ENCODE measurements at regions not wholly inside any gene's neighbourhood (a gene's known extent, or its start where the extent isn't known, plus 50 kb on each side); places are given as distances from the start of the nearest gene placed in this dataset.

DNA sequence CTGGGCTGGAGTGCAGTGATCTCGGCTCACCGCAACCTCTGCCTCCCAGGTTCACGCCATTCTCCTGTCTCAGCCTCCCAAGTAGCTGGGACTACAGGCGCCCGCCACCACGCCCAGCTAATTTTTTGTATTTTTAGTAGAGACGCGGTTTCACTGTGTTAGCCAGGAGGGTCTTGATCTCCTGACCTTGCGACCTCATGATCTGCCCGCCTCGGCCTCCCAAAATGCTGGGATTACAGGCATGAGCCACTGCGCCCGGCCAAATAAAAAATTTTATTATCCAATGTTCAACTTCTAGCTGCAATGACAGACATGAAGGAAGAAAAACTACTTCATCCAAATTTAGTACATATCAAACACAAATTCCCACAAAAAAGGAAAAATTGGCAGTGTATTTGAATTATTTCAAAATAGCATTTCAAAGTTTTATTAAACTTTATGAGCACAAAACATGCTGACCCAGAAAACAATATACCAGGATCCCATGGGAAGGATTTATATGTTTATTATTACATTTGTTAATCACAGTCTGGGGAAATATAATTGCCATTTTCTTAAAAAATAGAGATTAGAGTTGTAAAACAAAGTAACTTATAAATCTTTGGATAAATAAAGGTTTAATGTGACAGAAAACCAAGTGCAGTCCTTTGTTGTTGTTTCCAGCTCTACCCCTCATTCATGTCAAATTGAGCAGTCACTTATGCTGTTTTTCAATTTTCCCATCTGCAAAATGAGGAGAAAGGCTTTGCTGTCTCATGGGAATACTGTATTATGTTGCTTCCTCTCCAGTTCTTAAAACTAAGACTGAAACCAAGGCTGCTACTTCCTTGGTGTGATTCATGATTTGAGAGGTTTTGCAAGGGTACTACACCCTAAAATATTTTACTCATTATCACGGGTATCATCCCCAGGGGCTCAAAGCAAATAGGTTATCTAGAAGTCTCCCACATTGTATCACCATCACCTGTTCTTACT lies 155.2 kb upstream of the AVPR1A start:
- intact Hi-C loops (cut with micrococcal nuclease) = no loop called here
- ATAC-seq (ENCODE audit: low read depth) (no peak), DNase-seq (no peak)
- Histone ChIP-seq H3K4me1 (ENCODE audit: control insufficient read depth, insufficient read depth, low read length) (no peaks in the 10 kb centered on the region), H2AK5ac (ENCODE audit: low read depth, low read length) (no peak overlapping the region), H2BK120ac (ENCODE audit: low read depth, low read length) (no peak overlapping the region), H3K14ac (replicated peaks; ENCODE audit: low read depth, low read length) (no peak overlapping the region), H4K8ac (ENCODE audit: low read depth in 2 of 2, low read length in 2 of 2) (no peak overlapping the region), H3K9me3 (ENCODE audit: control insufficient read depth, insufficient read depth, low read length) (no peaks in the 10 kb centered on the region), H3K23ac (ENCODE audit: low read depth, low read length) (no peak overlapping the region), H3K18ac (ENCODE audit: low read depth, low read length) (no peak overlapping the region), H3K27ac (ENCODE audit: insufficient read depth, low read length) (no peak overlapping the region), H3K9ac (ENCODE audit: low read depth, low read length) (no peak overlapping the region), H2AK9ac (replicated peaks; ENCODE audit: low read depth, low read length, poor library complexity) (no peak overlapping the region), H4K20me1 (ENCODE audit: insufficient read depth, low read length) (no peaks in the 10 kb centered on the region), H2BK15ac (ENCODE audit: low read depth, low read length) (no peak overlapping the region), H3K4me2 (ENCODE audit: low read depth, low read length) (no peak overlapping the region), H3K4me3 (ENCODE audit: insufficient read depth, low read depth, low read length) (no peak overlapping the region), H2AFZ (replicated peaks; ENCODE audit: low read length, poor library complexity) (no peak overlapping the region), H4K5ac (ENCODE audit: low read depth, low read length) (no peak overlapping the region), H3K56ac (ENCODE audit: extremely low read depth, insufficient read depth, low read length) (no peak overlapping the region), H3K4ac (ENCODE audit: low read depth, low read length) (no peak overlapping the region), H2BK5ac (ENCODE audit: low read depth, low read length, poor library complexity, severe bottlenecking) (no peak overlapping the region), H3K9me1 (ENCODE audit: insufficient read depth, low read length) (no peaks in the 10 kb centered on the region), H2BK20ac (ENCODE audit: low read depth, low read length) (no peak overlapping the region), H3K79me1 (ENCODE audit: low read depth in 1 of 2, low read length in 2 of 2) (no peaks in the 10 kb centered on the region), H3K27me3 (ENCODE audit: control insufficient read depth, insufficient read depth, low read length) (no peaks in the 10 kb centered on the region), H4K91ac (ENCODE audit: insufficient read depth, low read depth, low read length) (no peak overlapping the region), H3K36me3 (ENCODE audit: control insufficient read depth, insufficient read depth, low read length) (no peaks in the 10 kb centered on the region)
- dilution Hi-C loops (cut with HindIII; ENCODE audit: low sequenced_read_pairs, unreplicated experiment) = no loop called here
- ChIA-PET CTCF (no interaction called here), POLR2A (ENCODE audit: unreplicated experiment) (no interaction called here)
- no CpG with 5 or more reads among the region's 14 CpGs for WGBS, 2 experiments (ENCODE audit: extremely low coverage in 2 of 2, insufficient read length in 1 of 2)
- in situ Hi-C loops (cut with MboI; ENCODE audit: low sequenced_read_pairs) = no loop called here
- no TSS peak for BruUV-seq (replicated peaks)
- no peak for TF ChIP-seq BHLHE40 (IDR thresholded peaks at IDR 0.05; ENCODE audit: low read depth, low read length)
- TF ChIP-seq, protein P1, sequence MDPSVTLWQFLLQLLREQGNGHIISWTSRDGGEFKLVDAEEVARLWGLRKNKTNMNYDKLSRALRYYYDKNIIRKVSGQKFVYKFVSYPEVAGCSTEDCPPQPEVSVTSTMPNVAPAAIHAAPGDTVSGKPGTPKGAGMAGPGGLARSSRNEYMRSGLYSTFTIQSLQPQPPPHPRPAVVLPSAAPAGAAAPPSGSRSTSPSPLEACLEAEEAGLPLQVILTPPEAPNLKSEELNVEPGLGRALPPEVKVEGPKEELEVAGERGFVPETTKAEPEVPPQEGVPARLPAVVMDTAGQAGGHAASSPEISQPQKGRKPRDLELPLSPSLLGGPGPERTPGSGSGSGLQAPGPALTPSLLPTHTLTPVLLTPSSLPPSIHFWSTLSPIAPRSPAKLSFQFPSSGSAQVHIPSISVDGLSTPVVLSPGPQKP (IDR thresholded peaks at IDR 0.05; ENCODE audit: borderline replicate concordance, low read depth, low read length) = no peak
- TF ChIP-seq RCOR1 (IDR thresholded peaks at IDR 0.05; ENCODE audit: insufficient replicate concordance, low read length) = no peak
- TF ChIP-seq NFE2L2 (IDR thresholded peaks at IDR 0.05; ENCODE audit: low read depth, low read length) = no peak
- TF ChIP-seq RFX5 (IDR thresholded peaks at IDR 0.05; ENCODE audit: low read depth, low read length) = no peak
- no peak for TF ChIP-seq CHD1 (IDR thresholded peaks at IDR 0.05; ENCODE audit: low read depth, low read length)
- no peak for TF ChIP-seq CEBPB (IDR thresholded peaks at IDR 0.05; ENCODE audit: low read depth, low read length)
- no peak for TF ChIP-seq MXI1 (IDR thresholded peaks at IDR 0.05; ENCODE audit: borderline replicate concordance, low read depth, low read length)
- no peak for TF ChIP-seq MAFK (IDR thresholded peaks at IDR 0.05; ENCODE audit: low read depth, low read length)
- no peak for TF ChIP-seq MAZ (IDR thresholded peaks at IDR 0.05; ENCODE audit: borderline replicate concordance, low read depth, low read length)
- TF ChIP-seq, protein P2, sequence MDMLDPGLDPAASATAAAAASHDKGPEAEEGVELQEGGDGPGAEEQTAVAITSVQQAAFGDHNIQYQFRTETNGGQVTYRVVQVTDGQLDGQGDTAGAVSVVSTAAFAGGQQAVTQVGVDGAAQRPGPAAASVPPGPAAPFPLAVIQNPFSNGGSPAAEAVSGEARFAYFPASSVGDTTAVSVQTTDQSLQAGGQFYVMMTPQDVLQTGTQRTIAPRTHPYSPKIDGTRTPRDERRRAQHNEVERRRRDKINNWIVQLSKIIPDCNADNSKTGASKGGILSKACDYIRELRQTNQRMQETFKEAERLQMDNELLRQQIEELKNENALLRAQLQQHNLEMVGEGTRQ (IDR thresholded peaks at IDR 0.05; ENCODE audit: low read depth, low read length) = no peak
- TF ChIP-seq SMC3 (IDR thresholded peaks at IDR 0.05; ENCODE audit: low read depth, low read length) = no peak
- TF ChIP-seq POLR2A (IDR thresholded peaks at IDR 0.05; ENCODE audit: low read depth, low read length) = no peak
- TF ChIP-seq, protein P3, sequence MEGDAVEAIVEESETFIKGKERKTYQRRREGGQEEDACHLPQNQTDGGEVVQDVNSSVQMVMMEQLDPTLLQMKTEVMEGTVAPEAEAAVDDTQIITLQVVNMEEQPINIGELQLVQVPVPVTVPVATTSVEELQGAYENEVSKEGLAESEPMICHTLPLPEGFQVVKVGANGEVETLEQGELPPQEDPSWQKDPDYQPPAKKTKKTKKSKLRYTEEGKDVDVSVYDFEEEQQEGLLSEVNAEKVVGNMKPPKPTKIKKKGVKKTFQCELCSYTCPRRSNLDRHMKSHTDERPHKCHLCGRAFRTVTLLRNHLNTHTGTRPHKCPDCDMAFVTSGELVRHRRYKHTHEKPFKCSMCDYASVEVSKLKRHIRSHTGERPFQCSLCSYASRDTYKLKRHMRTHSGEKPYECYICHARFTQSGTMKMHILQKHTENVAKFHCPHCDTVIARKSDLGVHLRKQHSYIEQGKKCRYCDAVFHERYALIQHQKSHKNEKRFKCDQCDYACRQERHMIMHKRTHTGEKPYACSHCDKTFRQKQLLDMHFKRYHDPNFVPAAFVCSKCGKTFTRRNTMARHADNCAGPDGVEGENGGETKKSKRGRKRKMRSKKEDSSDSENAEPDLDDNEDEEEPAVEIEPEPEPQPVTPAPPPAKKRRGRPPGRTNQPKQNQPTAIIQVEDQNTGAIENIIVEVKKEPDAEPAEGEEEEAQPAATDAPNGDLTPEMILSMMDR (conservative IDR thresholded peaks at IDR 0.05; ENCODE audit: low read depth, low read length) = no peak
- no peak for TF ChIP-seq FOS (IDR thresholded peaks at IDR 0.05; ENCODE audit: low read depth, low read length)
